ENCODE measurements at regions not wholly inside any gene's neighbourhood (a gene's known extent, or its start where the extent isn't known, plus 50 kb on each side); places are given as distances from the start of the nearest gene placed in this dataset.

DNA sequence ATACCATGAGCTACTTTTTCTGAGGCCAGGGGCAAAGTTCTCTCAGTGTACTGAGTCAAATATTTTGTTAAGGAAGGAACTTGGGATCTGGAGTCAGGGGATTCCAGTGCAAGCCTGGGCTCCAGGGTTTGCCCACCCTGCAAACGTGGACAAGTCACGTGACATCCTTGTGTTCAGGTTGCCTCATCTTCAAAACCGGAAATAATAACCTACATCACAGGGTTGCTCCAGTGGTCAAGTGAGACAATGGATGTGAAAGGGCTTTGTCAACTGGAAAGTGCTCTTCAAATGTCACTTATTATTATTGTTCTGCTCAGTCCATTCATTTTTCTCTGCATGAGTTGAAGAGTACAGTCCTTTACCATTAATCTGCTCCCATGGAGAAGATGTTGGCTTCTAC is 414.9 kb downstream of the COG6 start:
- TF ChIP-seq GATA3 (IDR thresholded peaks at IDR 0.05; ENCODE audit: low read depth, low read length) (no peak), GATA2 (IDR thresholded peaks at IDR 0.05; ENCODE audit: low read depth, low read length) (no peak)

All from SH-SY5Y (cell line).